GM12878 (cell line): ENCODE measurements at regions not wholly inside any gene's neighbourhood (a gene's known extent, or its start where the extent isn't known, plus 50 kb on each side); places are given as distances from the start of the nearest gene placed in this dataset.

ENCODE experiments used
- ATAC-seq: fragments of 200-7000 bp; cut with Tn5 transposase; 3 replicates; pipeline ENCODE4 v1.9.1; 2020; ENCODE audit warnings: mild to moderate bottlenecking, moderate library complexity
- BruUV-seq: library from RNA; stranded (reverse); fragments of 400-500 nt; replicated peaks from 2 replicates; lab custom pipeline; 2021; lab: Mats Ljungman, UMichigan
- CTCF ChIA-PET: fragments of 300-600 bp; sonication (Branson Sonifier 250); formaldehyde crosslinking; extraction: SDS; loops from one replicate; lab custom pipeline; 2021; ENCODE audit warnings: inconsistent platforms; lab: Yijun Ruan, JAX
- POLR2A ChIA-PET: fragments of 350-600 bp; formaldehyde crosslinking; extraction: SDS; loops from one replicate; lab custom pipeline; 2021; ENCODE audit warnings: inconsistent platforms; lab: Charles Lee
- RAD21 ChIA-PET: fragments of 300-600 bp; sonication (Branson Sonifier 250); formaldehyde crosslinking; loops from one replicate; lab custom pipeline; 2023; ENCODE audit warnings: antibody characterized with exemption; ENCODE audit not compliant: unreplicated experiment; lab: Charles Lee
- SMC1A ChIA-PET: fragments of 300-600 bp; sonication (Branson Sonifier 250); formaldehyde crosslinking; loops from one replicate; lab custom pipeline; 2023; ENCODE audit not compliant: unreplicated experiment, uncharacterized antibody; lab: Charles Lee
- DNase-seq: peaks from one replicate; pipeline ENCODE4 v3.0.0-alpha.2; 2011; ENCODE audit warnings: low read depth, low spot score
- FAIRE-seq: peaks from 3 replicates; lab custom pipeline; 2011; peaks lifted over from hg19 to GRCh38; lab: Jason Lieb, UNC
- H2AFZ ChIP-seq: 2 replicates; pipeline ENCODE4 v1.6.0; 2011; ENCODE audit warnings: low read depth, low read length, control low read depth; ENCODE audit not compliant: control insufficient read depth
- H3K27ac ChIP-seq: 2 replicates; pipeline ENCODE4 v1.5.1; 2011; ENCODE audit warnings: control low read depth; ENCODE audit not compliant: control insufficient read depth, insufficient read depth
- H3K27me3 ChIP-seq, 2 experiments: replicated peaks in 1 of 2; 2 replicates each; pipeline versions ENCODE4 v1.6.0 to v1.6.1; 2011; ENCODE audit warnings: low read length in 1 of 2; ENCODE audit not compliant: control insufficient read depth in 2 of 2, insufficient read depth in 2 of 2
- H3K36me3 ChIP-seq, 2 experiments: 2 replicates each; pipeline ENCODE4 v1.5.1; 2011; ENCODE audit warnings: low read length in 1 of 2; ENCODE audit not compliant: control insufficient read depth in 2 of 2, insufficient read depth in 2 of 2
- H3K4me1 ChIP-seq: 2 replicates; pipeline ENCODE4 v1.6.1; 2011; ENCODE audit warnings: mild to moderate bottlenecking, low read length, moderate library complexity, mixed read lengths; ENCODE audit not compliant: control insufficient read depth, insufficient read depth
- H3K4me2 ChIP-seq: 2 replicates; pipeline ENCODE4 v1.6.0; 2011; ENCODE audit warnings: control low read depth; ENCODE audit not compliant: control insufficient read depth, insufficient read depth
- H3K4me3 ChIP-seq: fragments of 200-600 bp; sonication (generic); 2 replicates; pipeline ENCODE4 v1.5.1; 2016
- H3K79me2 ChIP-seq: 2 replicates; pipeline ENCODE4 v1.6.0; 2011; ENCODE audit warnings: low read length; ENCODE audit not compliant: control insufficient read depth, insufficient read depth
- H3K9ac ChIP-seq: 2 replicates; pipeline ENCODE4 v1.8.0; 2011; ENCODE audit warnings: low read length, control low read depth, mixed read lengths; ENCODE audit not compliant: control insufficient read depth, insufficient read depth
- H3K9me3 ChIP-seq: replicated peaks from 3 replicates; pipeline ENCODE4 v1.5.1; 2011; ENCODE audit warnings: mild to moderate bottlenecking, low read length; ENCODE audit not compliant: control insufficient read depth, insufficient read depth
- H4K20me1 ChIP-seq: 2 replicates; pipeline ENCODE4 v1.6.0; 2011; ENCODE audit not compliant: control insufficient read depth, insufficient read depth
- BCLAF1 ChIP-seq: fragments of 450-650 bp; IDR thresholded peaks from 2 replicates; pipeline ENCODE4 v1.6.1; 2017; ENCODE audit warnings: antibody characterized with exemption, mild to moderate bottlenecking, moderate library complexity
- CBX5 ChIP-seq: sonication (generic); IDR thresholded peaks from 2 replicates; pipeline ENCODE4 v1.6.1; 2016; ENCODE audit warnings: low read depth, moderate library complexity, mild to moderate bottlenecking, inconsistent platforms
- DPF2 ChIP-seq: fragments of 450-650 bp; IDR thresholded peaks from 2 replicates; pipeline ENCODE4 v1.6.1; 2017; ENCODE audit warnings: mild to moderate bottlenecking
- EGR1 ChIP-seq, 2 experiments: IDR thresholded peaks; 1 replicate in 1 of 2; 2 replicates in 1 of 2; pipeline ENCODE4 v1.6.1; 2011 to 2012; ENCODE audit warnings: low read depth in 2 of 2, low read length in 2 of 2, borderline replicate concordance in 1 of 2, mild to moderate bottlenecking in 1 of 2, moderate library complexity in 1 of 2
- IRF4 ChIP-seq: IDR thresholded peaks from 2 replicates; pipeline ENCODE4 v1.6.1; 2011; ENCODE audit warnings: low read depth, low read length
- NR2C1 ChIP-seq: fragments of 450-650 bp; IDR thresholded peaks from 2 replicates; pipeline ENCODE4 v1.6.1; 2017; ENCODE audit warnings: antibody characterized with exemption, mild to moderate bottlenecking, moderate library complexity
- NRF1 ChIP-seq: conservative IDR thresholded peaks from 2 replicates; pipeline ENCODE4 v1.6.1; 2011; ENCODE audit warnings: mild to moderate bottlenecking, low read depth, low read length, improper control_type of control experiment
- RCOR1 ChIP-seq: conservative IDR thresholded peaks from 2 replicates; pipeline ENCODE4 v1.6.1; 2012; ENCODE audit warnings: low read depth, low read length, improper control_type of control experiment
- RELA ChIP-seq: fragments of 450-650 bp; IDR thresholded peaks from 2 replicates; pipeline ENCODE4 v1.8.0; 2014; ENCODE audit warnings: borderline replicate concordance; ENCODE audit not compliant: partially characterized antibody
- ZBED1 ChIP-seq: IDR thresholded peaks from 2 replicates; pipeline ENCODE4 v1.6.1; 2016; ENCODE audit warnings: borderline replicate concordance
- ZNF274 ChIP-seq: IDR thresholded peaks from one replicate; pipeline ENCODE4 v1.8.0; 2011; ENCODE audit not compliant: insufficient read length, insufficient read depth
- in situ Hi-C: fragments of 300-500 bp; cut with MboI; formaldehyde crosslinking; loops from 9 replicates; pipeline ENCODE4 v1.14.3; 2018; ENCODE audit warnings: mixed read lengths
- intact Hi-C: fragments of 100-400 bp; cut with micrococcal nuclease; formaldehyde crosslinking; loops from one replicate; pipeline ENCODE4 v1.14.2; 2022; ENCODE audit not compliant: unreplicated experiment

GRCh38 chr14:39847194-39847593, 415.0 kb upstream of the FBXO33 start:
- ChIA-PET CTCF (interaction anchor here (1.0 to 1.7 kb wide), 2 partner anchors 12 to 16 kb away, joined by 3 to 5 read pairs; no protein-coding TSS in a partner anchor), SMC1A (interaction anchor here (0.6 to 1.9 kb wide), 4 partner anchors 12 to 131 kb away, joined by 3 to 4 read pairs (median 4); no protein-coding TSS in a partner anchor)
- ATAC-seq, result no peak

More at GRCh38 chr14:39847194-39847593, 415.0 kb upstream of the FBXO33 start:
- Histone ChIP-seq H2AFZ (no peak overlapping the region), H3K27ac (no peak overlapping the region), H3K4me3 (no peak overlapping the region), H3K27me3 (no peaks in the 10 kb centered on the region), H3K36me3 (no peaks in the 10 kb centered on the region), H3K9ac (no peak overlapping the region), H3K9me3 (no peaks in the 10 kb centered on the region), H3K4me2 (no peak overlapping the region), H4K20me1 (no peaks in the 10 kb centered on the region), H3K79me2 (no peaks in the 10 kb centered on the region), H3K4me1 (no peaks in the 10 kb centered on the region)
- intact Hi-C loops, result no loop called here
- ChIA-PET RAD21 (no interaction called here), POLR2A (no interaction called here)
- no TSS peak for BruUV-seq
- DNase-seq (no peak), FAIRE-seq (no peak)
- in situ Hi-C loops, result no loop called here
- TF ChIP-seq RCOR1 (no peak), CBX5 (no peak), DPF2 (no peak), NR2C1 (no peak), NRF1 (no peak), EGR1 (IDR thresholded peaks at IDR 0.05; ENCODE audit: borderline replicate concordance in 1 of 2, low read depth in 2 of 2, low read length in 2 of 2) (no peak), BCLAF1 (no peak), IRF4 (no peak), RELA (no peak), ZBED1 (no peak), ZNF274 (no peak)
